DMS53 treated with DMSO at 0.1 percent for 48 hours (cell line): ENCODE measurements at regions not wholly inside any gene's neighbourhood (a gene's known extent, or its start where the extent isn't known, plus 50 kb on each side); places are given as distances from the start of the nearest gene placed in this dataset.
"Not testable (repeated sequence)": the region's sequence is repeated elsewhere in the genome, so short reads cannot be mapped to it uniquely, and the experiment has no call there.

Experiments used
- DNase-seq: peaks from one replicate; lab custom pipeline; 2025; ENCODE audit not compliant: unreplicated experiment; lab: John Stamatoyannopoulos, UW

DNA sequence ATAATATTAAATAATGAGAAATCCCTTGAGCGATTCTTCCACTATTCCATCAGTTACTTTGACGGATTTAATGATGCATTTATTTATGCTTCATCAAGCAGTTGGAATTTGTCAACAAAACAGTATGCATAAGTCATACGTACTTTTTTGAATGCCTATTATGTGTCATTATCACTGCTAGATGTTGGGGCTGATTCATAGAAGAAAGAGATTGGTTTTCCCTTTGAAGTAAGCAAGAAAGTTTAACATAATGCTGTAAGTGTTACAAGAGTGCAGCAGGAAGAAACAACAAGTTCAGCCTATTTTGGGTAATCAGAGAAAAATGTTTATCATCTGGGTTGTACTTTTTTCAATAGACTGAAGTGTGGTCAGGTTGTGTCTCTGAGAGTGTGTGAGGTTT lies 121.2 kb upstream of the RANBP3L start:
- no peak for DNase-seq

DNA sequence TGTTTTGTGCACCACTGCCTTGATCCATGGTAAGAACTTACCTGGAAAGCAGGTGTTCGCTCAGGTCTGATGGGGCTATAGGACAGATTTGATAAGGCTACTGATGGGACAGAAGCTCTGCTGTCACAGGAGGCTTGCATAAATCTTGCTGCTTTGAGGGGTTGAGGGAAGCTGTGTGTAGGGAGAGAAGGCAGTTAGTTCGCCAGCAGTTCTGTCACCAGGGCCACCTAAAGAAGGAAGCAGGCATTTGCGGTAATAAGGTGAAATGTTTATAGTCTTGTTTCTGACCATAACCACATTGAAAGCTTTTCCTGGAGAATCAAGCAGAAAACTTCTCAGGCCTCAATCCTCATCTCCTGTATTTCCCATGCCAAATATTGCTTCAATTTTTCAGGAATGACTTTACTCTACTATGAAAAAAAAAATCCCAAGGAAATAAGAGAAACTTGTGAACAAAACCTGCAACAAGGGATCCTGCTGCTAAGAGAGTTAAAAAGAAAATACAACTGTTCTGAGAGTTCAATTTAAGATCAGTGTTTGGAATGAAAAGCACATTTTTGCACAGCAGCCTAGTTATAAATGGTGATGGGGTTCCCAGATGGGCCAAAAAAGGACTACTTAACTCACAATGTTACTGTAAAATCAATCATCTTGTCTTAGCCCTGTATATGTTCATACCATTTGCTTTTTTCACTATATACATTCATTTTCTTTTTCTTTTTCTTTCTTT lies 122.0 kb upstream of the RANBP3L start:
- no peak for DNase-seq

DNA sequence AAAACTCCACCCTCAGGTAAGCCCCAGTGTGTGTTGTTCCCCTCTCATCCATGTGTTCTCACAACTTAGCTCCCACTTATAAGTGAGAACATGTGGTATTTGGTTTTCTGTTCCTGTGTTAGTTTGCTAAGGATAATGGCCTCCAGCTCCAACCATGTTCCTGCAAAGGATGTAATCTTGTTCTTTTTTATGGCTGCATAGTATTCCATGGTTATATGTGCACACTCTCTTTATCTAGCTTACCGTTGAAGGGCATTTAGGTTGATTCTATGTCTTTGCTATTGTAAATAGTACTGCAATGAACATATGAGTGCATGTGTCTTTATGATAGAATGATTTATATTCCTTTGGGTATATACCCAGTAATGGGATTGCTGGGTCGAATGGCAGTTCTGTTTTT lies 124.4 kb upstream of the RANBP3L start:
- not testable (repeated sequence) for DNase-seq

DNA sequence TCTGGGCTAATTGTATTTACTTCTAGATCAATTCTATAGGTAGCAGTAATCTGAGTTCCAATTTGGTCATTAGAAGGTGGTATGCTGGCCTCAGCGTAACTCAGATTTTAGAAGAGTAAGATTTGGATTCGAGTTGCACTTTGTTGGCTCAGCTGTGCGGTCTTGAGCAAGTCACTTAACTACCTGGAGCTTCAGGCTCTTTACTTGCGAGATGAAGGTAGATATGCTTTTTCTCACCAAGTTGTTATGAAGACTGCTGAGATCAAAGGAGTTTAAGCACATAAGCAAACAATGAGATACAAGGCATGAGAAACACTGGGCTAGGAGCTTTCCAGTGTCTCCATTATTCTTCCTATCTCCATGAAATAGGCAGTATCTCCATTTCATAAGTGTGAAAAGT lies 133.8 kb upstream of the RANBP3L start:
- DNase-seq, result no peak

DNA sequence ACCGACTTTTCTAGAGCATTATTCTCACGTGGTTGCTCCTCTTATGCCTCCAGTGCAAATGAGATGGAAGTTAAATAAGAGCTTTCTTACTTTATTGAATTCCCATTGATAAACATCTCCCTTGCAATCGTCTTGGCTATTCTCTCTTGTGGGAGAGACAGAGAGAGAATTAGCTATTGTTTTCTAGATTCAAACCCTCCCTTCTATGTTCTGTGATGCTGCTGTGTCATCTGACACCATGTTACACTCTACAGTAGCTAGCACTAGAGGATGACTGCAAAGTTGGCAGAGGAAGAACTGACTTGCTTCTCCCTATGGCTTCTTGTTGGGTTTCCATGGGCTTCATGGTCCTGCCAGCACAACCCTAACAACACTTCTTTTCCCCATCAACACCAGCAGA lies 134.6 kb upstream of the RANBP3L start:
- DNase-seq, result no peak

DNA sequence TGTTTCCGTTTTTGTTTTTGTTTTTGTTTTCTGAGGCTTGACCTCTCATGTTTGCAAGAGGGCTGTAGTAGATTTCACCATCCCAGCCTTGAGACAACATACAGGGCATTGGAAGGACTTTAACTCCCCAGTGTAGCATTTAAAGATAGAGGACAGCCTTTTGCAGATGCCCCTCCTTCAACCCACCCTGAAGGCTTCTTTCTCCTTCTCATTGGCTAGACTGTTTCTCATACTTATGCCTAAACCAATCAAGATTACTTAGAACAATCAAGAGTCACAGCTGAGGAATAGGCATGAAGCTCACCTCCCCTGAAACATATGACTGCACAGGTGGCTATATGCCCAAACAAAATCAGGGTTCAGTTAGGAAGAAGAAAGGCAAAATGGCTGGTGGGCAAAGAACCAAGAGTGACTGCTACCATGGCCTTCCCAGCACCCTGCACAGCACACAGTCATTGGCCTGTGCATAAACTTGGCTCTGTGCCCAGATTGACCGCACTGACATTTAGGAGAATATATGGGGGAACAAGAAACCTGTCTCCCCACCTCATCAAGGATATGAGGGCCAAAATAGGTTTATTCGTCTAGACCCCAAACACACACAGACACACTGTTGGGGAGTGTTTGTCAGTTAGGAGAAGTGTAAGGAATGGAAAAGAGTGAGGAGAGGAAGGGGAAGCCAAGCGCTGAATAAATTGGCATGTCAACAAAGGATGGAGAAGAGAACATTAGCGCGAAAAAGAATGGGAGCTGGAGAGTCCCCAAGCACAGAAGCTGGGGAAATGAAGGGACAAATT lies 137.3 kb upstream of the RANBP3L start:
- DNase-seq, result no peak

DNA sequence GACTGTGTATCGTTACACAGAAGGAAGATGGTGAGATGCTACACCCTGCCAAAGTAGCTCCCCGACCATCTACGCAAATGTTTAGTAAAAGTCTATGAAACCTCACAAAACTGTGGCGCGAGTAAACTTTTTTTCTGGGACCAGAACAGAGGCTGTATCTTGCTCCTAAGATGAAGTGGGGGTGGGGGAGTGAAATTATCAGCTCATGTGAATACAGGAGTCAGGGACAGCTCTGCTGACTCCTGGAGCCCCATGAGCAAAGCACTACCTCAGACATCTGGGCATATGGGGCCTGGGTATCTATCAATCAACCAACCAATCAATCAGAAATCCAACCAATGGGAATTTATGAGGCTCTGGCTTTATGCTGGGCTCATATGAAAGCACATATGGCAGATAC lies 138.6 kb upstream of the RANBP3L start:
- DNase-seq, result no peak

DNA sequence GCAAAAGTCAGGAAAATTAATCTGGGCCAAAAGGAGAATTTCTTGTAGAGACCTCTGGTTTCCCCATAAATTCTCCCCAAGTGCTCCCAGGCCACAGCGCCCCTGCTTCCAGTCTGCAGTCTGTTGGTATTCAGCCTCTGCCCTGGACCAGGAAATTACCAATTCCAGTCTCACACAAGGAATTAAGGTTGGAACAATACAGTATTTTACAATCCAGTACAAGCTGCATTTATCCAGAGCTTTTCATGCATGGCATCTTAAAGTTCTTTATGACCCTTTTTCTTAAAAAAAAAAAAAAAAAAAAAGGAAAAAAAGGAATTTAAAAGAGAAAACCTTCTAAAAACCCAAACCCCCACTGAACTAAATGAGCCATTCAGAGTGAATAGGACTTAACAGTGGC lies 139.6 kb upstream of the RANBP3L start:
- no peak for DNase-seq

DNA sequence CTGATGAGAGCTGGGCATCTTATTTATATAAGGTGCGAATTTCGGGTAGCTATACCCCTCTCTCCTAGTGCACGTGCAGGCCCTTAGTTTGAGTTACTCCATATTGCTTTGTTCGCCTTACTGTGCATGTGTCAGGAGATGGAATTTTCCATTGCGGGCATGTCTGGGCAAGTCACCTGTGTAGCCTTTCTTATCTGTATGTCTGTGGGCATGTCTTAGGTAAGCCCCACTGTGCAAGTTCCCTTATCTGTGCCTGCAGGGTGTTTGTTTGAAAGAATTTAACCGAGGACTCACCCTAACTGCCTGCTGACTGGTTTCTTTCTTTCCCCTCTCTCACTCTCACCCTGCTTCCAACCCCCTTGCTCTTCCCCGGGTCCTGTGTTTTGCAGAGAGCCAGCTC lies 140.7 kb upstream of the RANBP3L start:
- no peak for DNase-seq

DNA sequence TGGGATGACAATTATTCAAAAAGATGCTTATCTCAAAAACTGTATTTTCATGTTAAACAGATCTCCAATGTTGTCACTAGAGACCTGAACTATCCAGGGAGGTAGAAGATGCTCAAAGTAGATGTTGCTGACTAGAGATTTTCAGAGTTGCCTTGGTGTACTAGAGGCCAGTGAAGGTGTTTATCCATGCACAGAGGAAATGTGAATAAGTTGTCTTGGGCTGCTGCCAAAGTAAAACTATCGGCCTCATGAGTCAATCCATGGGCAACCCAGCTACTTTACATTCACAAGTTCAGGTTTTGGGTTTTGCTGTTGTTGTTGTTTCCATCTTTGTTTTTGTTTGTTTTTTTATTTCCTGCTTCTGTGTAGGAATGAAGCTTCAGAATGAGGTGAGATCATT lies 141.1 kb upstream of the RANBP3L start:
- no peak for DNase-seq

DNA sequence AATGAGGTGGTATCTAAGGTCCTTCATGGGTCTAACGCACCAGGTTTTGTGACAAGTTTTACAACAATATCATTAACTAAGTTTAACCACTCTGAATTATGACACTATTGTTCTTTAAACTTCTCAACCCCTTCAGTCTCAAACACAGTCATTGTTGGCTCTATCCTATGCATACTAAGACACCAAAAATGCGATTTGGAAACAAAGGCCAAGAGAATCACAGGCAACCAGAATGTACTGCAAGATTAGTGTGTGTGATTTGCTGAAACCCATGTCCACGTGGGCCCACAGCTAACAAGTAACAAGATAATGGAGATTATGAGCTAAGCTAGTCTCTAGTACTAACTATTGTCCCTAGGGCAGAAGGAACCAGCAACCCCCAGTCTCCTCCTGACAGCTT lies 142.2 kb upstream of the RANBP3L start:
- DNase-seq, result no peak

DNA sequence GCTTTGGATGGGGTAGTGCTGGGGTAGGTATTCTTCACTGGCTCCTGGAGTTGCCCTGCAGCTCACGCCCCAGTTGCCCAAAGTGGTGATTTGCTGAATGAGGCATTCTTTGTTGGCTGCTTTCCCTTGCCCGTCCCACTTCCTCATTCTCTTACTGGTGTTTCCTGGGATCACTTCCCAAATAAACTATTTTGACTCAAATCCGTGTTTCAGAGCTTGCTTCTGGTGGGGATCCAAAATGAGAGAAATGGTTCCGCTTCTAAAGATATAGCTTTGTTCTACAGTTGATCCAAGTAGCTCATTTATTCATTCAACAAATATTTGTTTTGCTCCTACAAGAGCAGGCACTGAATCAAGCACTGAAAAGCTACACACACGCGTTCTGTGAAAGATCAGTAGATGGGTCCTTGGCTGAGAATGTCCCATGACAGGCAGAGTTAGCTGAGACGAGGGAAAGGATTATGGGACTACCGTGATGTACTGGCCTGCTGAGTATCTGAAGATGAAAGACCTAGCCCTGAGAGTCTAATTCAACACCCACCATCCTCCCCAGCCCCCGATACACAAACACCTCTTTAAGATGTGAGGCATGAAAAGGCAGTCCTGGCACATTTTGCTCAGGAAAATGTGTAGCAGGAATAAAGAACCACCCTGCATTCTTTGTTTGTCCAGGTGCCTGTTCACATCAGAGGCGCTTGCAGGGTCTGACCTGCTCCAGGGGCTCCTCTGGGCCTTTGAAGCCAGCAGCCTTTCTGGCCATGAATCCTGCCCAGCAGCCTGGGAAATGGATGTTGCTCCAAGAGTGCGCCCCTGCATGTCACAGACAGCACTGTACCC lies 143.1 kb upstream of the RANBP3L start:
- peak; percentile 34 for DNase-seq

DNA sequence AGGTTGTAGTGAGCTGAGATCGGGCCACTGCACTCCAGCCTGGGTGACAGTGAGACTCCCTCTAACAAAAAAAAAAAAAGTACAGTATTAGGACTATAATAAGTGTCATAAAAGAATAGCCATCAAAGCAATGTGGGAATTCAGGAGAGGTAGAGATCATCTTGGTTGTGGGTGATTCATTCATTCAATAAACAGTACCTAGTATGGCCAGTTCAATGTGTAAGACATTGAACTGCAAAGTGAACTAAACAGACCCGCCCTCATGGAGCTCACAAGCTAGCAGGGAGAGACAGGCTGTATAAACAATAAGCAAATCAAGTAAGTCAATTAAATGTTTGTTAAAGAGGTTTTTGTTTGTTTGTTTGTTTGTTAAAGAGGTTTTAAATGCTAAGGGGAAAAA lies 146.1 kb upstream of the RANBP3L start:
- no peak for DNase-seq

DNA sequence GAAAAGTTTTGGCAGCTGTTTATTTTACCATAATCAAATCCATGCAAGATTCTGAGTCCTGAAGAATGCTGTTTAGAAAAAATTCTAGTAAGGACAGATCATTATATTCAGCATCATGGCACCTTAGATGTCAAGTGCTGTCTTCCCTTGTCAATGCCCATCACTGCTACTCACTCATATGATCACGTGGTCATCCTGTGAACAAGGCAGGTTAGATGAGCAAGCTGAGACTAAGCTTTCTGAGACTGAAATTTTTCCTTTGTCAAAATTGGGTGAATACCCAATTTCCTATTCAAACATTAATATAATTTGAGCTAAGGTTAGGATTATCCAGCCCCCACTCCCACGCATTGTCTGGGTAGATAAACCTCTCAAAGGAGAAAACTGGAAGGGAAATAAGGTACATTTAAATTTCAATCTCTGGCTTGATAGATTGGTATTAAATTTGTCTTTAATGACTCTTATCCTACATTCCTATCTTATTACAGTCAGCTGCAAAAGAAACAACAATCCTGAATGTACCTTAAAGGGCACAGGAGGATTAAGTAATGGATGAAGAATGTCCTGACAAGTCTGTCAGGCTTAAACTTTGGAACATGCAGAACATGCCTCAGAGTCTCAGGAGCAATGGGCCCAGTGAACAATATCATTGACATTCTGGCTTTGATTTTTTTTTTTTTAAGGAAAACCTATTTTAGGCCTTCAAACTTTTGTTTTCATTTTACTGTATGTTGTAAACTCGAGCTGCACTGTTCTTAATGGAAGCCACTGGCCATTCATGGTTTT lies 148.7 kb upstream of the RANBP3L start:
- DNase-seq, result no peak

DNA sequence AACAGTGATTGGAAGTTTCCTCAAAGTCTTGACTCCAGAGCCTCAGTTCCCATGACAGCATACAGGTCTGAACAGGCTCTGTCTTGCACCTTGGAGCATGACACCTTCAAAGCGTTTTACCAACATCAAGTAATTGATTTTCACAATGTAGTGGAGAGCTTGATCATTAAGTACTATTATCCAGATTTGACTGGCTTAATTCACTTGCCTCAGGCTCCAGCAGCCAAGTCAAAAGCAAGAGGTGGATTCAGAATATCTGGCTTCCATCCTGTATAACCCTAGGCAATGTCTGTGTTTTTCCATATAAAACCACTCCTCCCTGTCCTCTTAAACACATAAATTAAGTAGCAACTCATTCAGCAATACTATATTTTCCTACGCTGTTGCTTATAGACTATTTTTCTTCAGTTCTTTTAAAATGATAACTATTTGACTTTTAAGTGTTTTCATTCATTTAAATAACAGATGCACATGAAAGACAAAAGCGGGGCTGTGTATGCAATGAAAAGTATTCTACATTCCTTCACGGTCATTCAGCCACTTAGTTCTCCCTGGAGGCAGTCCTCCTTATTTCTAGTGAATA lies 150.8 kb upstream of the RANBP3L start:
- no peak for DNase-seq

DNA sequence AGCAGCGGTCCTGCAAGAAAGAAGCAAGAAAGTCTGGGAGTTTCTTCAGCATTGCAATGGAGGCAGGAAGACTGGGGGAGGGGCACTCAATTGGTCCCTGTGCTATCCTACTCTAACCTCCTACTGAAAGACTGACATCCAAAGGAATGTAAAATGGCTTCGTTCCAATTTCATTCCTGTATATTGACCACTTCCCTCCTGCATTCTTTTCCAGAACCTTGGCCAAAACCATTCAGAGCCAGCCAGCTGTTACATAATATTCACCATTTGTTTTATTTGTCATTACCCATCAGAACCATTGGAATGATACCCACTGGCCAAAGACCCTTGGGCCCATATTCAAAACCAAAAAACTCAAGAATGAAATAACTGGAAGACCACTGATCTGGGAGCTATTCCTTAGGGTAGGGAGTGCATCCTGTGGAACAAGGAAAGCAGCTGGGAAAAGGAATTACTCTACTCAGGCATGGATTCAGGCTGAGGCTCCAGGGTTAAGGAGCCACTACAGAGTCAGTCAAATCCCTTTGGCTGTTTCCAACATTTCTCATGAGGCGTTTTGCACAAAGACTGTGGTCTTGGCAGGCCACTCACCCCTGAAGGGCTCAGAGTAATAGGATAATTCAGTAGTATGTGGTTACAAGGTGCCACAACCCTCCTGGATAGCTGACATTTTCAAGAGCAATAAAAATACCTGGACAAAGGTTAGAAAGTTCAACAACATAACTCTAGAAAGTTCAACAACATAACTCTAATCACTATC lies 148.7 kb upstream of the SLC1A3 start:
- DNase-seq, result no peak

DNA sequence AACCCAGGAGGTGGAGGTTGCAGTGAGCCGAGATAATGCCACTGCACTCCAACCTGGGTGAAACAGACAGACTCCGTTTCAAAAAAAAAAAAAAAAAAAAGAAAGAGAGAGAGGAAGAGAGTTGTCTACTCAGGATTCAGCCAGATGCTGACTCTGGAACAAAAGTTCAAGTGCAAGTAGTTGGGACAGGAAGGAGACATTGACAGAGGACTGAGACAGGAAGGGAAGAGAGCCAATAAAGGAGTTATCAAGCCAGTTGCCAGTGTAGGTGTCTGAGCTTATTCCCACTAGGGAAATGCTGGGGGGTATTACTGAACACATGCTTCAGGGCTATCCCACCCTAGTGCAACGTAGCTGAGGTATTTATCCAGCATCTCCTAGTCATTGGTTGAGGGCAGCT lies 147.7 kb upstream of the SLC1A3 start:
- no peak for DNase-seq

DNA sequence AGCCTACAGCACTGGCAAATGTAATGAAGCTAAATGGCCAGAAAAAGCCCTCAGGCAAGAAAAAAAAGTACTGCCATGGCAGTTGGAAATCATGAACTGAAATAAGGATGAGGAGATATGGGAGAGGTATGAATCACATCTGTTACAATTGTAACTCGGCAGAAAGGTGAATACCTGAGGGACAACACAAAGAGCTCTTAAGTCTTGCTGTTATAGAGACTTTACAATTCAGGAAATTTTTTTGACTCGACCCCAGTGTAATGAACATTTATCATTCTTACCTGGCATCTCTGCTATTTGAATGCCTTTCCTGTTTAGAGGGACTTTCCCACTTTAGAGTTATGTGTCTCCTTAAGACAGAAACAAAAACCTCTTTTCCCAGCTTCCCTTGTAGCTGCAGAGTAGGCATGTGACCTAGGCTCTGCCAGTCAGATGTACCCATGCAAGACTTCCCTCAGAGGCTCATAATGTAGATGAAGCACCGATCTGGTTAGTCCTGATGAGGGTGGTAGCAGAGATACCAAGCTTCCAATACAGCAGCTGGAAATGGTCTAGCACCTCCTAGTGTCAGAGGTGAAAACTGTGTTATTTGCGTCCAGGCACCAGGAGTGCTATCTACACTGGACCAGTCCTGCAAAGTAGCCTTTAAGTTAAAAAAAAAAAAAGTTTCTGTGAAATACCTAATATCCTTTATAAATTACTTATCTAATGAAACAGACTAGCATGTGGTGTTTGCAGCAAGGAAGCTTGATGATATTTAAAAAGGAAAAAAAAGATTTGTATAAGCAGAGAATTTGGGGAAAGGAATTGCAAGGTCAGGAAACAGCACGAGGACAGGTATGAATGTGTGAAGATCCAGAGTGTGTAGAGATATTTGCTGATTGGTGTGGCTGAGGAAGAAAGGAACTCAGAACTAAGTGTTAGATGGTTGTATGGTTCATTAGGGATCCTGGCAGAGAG lies 146.9 kb upstream of the SLC1A3 start:
- peak; percentile 4 for DNase-seq
